OCI-LY3 (cell line): ENCODE measurements at regions not wholly inside any gene's neighbourhood (a gene's known extent, or its start where the extent isn't known, plus 50 kb on each side); places are given as distances from the start of the nearest gene placed in this dataset.

ENCODE experiments used
- H2AFZ ChIP-seq: fragments of 200-600, 300-600 bp; shearing (Covaris generic); 2 replicates; pipeline ENCODE4 v1.6.0; 2014; ENCODE audit warnings: antibody characterized with exemption, low read depth, low read length
- H3K27ac ChIP-seq: fragments of 200-600, 300-600 bp; sonication (generic); 2 replicates; pipeline ENCODE4 v1.5.1; 2014; ENCODE audit warnings: mild to moderate bottlenecking, low read length, moderate library complexity, mixed read lengths
- H3K27me3 ChIP-seq: fragments of 200-600, 300-600 bp; sonication (generic); 2 replicates; pipeline ENCODE4 v1.6.1; 2014; ENCODE audit warnings: low read depth, low read length, mixed read lengths
- H3K36me3 ChIP-seq: fragments of 200-600, 300-600 bp; sonication (generic); replicated peaks from 2 replicates; pipeline ENCODE3; 2014; ENCODE audit warnings: low read depth, low read length, mixed read lengths
- H3K4me1 ChIP-seq: fragments of 300-600, 200-600 bp; sonication (generic); 2 replicates; pipeline ENCODE4 v1.6.1; 2014; ENCODE audit warnings: low read length, mixed read lengths
- H3K4me2 ChIP-seq: fragments of 200-600, 300-600 bp; sonication (generic); 2 replicates; pipeline ENCODE4 v1.6.1; 2014; ENCODE audit warnings: low read length, mixed read lengths
- H3K4me3 ChIP-seq: fragments of 300-600, 200-600 bp; sonication (generic); 2 replicates; pipeline ENCODE4 v1.5.1; 2014; ENCODE audit warnings: antibody characterized with exemption, mild to moderate bottlenecking, low read length, moderate library complexity
- H3K79me2 ChIP-seq: fragments of 300-600, 200-600 bp; shearing (Covaris generic); 2 replicates; pipeline ENCODE4 v1.6.1; 2014; ENCODE audit warnings: mild to moderate bottlenecking, low read length, mixed read lengths
- H3K9ac ChIP-seq: fragments of 300-600, 200-600 bp; shearing (Covaris generic); 2 replicates; pipeline ENCODE4 v1.6.0; 2014; ENCODE audit warnings: mild to moderate bottlenecking, low read length, moderate library complexity
- H3K9me3 ChIP-seq: fragments of 200-600, 300-600 bp; shearing (Covaris generic); 2 replicates; pipeline ENCODE4 v1.6.1; 2014; ENCODE audit warnings: low read length, mixed read lengths; ENCODE audit not compliant: insufficient read depth
- H4K20me1 ChIP-seq: fragments of 200-600, 300-600 bp; sonication (generic); 2 replicates; pipeline ENCODE4 v1.6.1; 2016; ENCODE audit warnings: low read length, mixed read lengths; ENCODE audit not compliant: insufficient read depth
- EZH2phosphoT487 ChIP-seq: fragments of 200-600 bp; shearing (Covaris generic); IDR thresholded peaks from 2 replicates; pipeline ENCODE4 v1.6.1; 2018; ENCODE audit warnings: antibody characterized with exemption, mixed run types, low read depth
- TF ChIP-seq, protein P1 (sequence below): fragments of 200-600, 300-600 bp; sonication (generic); IDR thresholded peaks from 2 replicates; pipeline ENCODE4 v1.5.1; 2014; ENCODE audit warnings: antibody characterized with exemption, low read length, low read depth

DNA sequence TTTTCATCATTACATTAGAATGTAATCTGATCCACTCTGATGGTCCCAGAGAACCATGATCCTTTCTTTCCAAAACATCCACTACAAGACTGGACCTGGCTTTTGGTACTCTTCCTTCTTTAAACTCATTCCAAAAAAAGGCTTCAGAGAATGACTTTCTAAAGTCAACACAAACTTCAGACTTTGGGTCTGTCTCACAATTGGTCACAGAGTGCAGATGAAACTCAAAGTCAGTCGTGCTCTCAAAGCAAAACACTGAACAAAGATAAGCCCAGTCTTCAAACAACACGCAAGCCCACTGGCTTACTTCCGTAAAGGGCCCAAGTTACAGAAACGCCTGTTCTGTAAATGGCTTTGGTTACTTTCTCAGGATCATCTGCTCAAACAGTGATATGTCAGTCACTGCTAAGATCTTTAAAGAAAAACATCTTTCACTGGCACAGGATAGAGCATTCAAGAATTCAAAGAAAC lies 250.9 kb upstream of the MKLN1 start:
- H4K20me1 ChIP-seq: 0 out of 2 replicates have a peak, but pooled peaks cover 10% of the 10 kb centered on the region
- no peaks in the 10 kb centered on the region for H3K36me3 ChIP-seq
- H3K27ac ChIP-seq: no peak overlapping the region
- no peaks in the 10 kb centered on the region for H3K79me2 ChIP-seq
- H2AFZ ChIP-seq: no peak overlapping the region
- H3K4me1 ChIP-seq: peaks cover 5% of the 10 kb centered on the region
- no peak overlapping the region for H3K9ac ChIP-seq
- H3K4me3 ChIP-seq: no peak overlapping the region
- no peak overlapping the region for H3K4me2 ChIP-seq
- H3K9me3 ChIP-seq: no peaks in the 10 kb centered on the region
- H3K27me3 ChIP-seq: no peaks in the 10 kb centered on the region
- TF ChIP-seq EZH2phosphoT487: no peak
- TF ChIP-seq, protein P1, sequence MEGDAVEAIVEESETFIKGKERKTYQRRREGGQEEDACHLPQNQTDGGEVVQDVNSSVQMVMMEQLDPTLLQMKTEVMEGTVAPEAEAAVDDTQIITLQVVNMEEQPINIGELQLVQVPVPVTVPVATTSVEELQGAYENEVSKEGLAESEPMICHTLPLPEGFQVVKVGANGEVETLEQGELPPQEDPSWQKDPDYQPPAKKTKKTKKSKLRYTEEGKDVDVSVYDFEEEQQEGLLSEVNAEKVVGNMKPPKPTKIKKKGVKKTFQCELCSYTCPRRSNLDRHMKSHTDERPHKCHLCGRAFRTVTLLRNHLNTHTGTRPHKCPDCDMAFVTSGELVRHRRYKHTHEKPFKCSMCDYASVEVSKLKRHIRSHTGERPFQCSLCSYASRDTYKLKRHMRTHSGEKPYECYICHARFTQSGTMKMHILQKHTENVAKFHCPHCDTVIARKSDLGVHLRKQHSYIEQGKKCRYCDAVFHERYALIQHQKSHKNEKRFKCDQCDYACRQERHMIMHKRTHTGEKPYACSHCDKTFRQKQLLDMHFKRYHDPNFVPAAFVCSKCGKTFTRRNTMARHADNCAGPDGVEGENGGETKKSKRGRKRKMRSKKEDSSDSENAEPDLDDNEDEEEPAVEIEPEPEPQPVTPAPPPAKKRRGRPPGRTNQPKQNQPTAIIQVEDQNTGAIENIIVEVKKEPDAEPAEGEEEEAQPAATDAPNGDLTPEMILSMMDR: no peak

DNA sequence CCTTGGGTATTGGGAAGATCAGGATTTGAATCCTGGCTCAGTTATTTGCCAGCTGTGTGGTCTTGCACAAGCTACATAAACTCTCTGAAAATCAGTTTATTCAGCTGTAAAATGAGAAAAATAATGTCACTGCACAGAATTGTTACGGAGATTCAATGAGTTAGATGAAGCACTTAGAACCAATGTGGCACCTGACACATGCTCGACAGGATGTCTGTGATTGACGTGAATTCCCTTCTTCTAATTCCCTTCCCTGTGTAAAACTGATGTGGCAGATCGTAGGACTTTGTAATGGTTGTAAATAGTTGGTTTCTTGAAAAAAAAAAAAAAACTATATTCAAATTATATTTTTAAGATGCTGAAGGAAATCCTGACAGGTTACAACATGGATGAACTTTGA lies 249.9 kb upstream of the MKLN1 start:
- Histone ChIP-seq H3K27ac (no peak overlapping the region), H3K79me2 (no peaks in the 10 kb centered on the region), H3K9ac (no peak overlapping the region), H4K20me1 (0 out of 2 replicates have a peak, but pooled peaks cover 14% of the 10 kb centered on the region), H2AFZ (no peak overlapping the region), H3K27me3 (no peaks in the 10 kb centered on the region), H3K4me1 (no peaks in the 10 kb centered on the region; the same call in 1 of the 2 replicates), H3K36me3 (no peaks in the 10 kb centered on the region), H3K4me2 (no peak overlapping the region), H3K9me3 (no peaks in the 10 kb centered on the region), H3K4me3 (no peak overlapping the region)
- no peak for TF ChIP-seq EZH2phosphoT487
- TF ChIP-seq, protein P1: no peak

DNA sequence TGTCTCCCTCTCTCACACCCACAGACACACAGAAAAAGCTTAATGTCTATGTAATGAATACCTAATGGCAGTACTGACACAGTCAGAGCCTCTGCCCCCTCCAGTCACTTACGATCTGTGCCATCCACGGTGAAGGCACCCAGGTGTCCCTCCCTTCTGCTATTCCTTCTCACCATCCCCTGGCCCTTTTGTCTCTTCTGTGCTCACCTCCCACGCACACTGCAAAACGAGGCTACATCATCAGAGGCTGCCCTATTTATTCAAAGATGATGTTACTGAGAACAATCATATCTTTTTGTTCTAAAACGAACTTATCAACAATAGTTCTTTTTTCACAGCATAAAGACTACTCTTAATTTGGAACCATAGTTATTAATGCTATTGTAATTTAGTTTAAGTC lies 246.9 kb upstream of the MKLN1 start:
- Histone ChIP-seq H3K4me3 (no peak overlapping the region), H3K27me3 (no peaks in the 10 kb centered on the region), H3K4me1 (no peaks in the 10 kb centered on the region), H3K79me2 (no peaks in the 10 kb centered on the region), H3K9me3 (no peaks in the 10 kb centered on the region), H4K20me1 (0 out of 2 replicates have a peak, but pooled peaks cover 14% of the 10 kb centered on the region), H3K9ac (no peak overlapping the region), H3K27ac (no peak overlapping the region), H3K4me2 (no peak overlapping the region), H2AFZ (no peak overlapping the region), H3K36me3 (peaks cover 3% of the 10 kb centered on the region)
- TF ChIP-seq, protein P1: no peak
- no peak for TF ChIP-seq EZH2phosphoT487

DNA sequence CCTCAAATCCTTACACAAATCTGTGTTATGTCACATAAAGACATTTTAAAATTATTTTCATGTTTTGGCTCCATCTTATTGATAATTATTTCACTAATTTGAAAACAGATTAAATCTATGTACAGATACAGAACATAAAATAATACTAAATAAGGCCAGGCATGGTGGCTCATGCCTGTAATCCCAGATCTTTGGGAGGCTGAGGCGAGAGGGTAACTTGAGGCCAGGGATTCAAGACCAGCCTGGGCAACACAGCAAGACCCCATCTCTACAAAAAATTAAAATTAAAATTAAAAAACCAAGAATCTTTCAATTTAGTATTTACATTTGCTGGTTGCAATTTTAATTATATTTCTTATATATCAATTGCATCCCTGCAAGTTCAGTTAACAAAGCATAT lies 246.4 kb upstream of the MKLN1 start:
- Histone ChIP-seq H3K4me3 (no peak overlapping the region), H3K79me2 (no peaks in the 10 kb centered on the region), H3K27me3 (no peaks in the 10 kb centered on the region), H3K9me3 (no peaks in the 10 kb centered on the region), H3K9ac (no peak overlapping the region), H2AFZ (no peak overlapping the region), H3K4me2 (no peak overlapping the region), H3K27ac (no peak overlapping the region), H3K36me3 (peaks cover 3% of the 10 kb centered on the region), H3K4me1 (no peaks in the 10 kb centered on the region), H4K20me1 (0 out of 2 replicates have a peak, but pooled peaks cover 12% of the 10 kb centered on the region)
- no peak for TF ChIP-seq EZH2phosphoT487
- TF ChIP-seq, protein P1: no peak
